GM12878 (cell line): ENCODE measurements at regions not wholly inside any gene's neighbourhood (a gene's known extent, or its start where the extent isn't known, plus 50 kb on each side); places are given as distances from the start of the nearest gene placed in this dataset.

Source experiments
- ATAC-seq: fragments of 200-7000 bp; cut with Tn5 transposase; 3 replicates; pipeline ENCODE4 v1.9.1; 2020; ENCODE audit warnings: mild to moderate bottlenecking, moderate library complexity
- BruUV-seq: library from RNA; stranded (reverse); fragments of 400-500 nt; replicated peaks from 2 replicates; lab custom pipeline; 2021; lab: Mats Ljungman, UMichigan
- CTCF ChIA-PET: fragments of 300-600 bp; sonication (Branson Sonifier 250); formaldehyde crosslinking; extraction: SDS; loops from one replicate; lab custom pipeline; 2021; ENCODE audit warnings: inconsistent platforms; lab: Yijun Ruan, JAX
- POLR2A ChIA-PET: fragments of 350-600 bp; formaldehyde crosslinking; extraction: SDS; loops from one replicate; lab custom pipeline; 2021; ENCODE audit warnings: inconsistent platforms; lab: Charles Lee
- RAD21 ChIA-PET: fragments of 300-600 bp; sonication (Branson Sonifier 250); formaldehyde crosslinking; loops from one replicate; lab custom pipeline; 2023; ENCODE audit warnings: antibody characterized with exemption; ENCODE audit not compliant: unreplicated experiment; lab: Charles Lee
- SMC1A ChIA-PET: fragments of 300-600 bp; sonication (Branson Sonifier 250); formaldehyde crosslinking; loops from one replicate; lab custom pipeline; 2023; ENCODE audit not compliant: unreplicated experiment, uncharacterized antibody; lab: Charles Lee
- DNase-seq: peaks from one replicate; pipeline ENCODE4 v3.0.0-alpha.2; 2011; ENCODE audit warnings: low read depth, low spot score
- FAIRE-seq: peaks from 3 replicates; lab custom pipeline; 2011; peaks lifted over from hg19 to GRCh38; lab: Jason Lieb, UNC
- H2AFZ ChIP-seq: 2 replicates; pipeline ENCODE4 v1.6.0; 2011; ENCODE audit warnings: low read depth, low read length, control low read depth; ENCODE audit not compliant: control insufficient read depth
- H3K27ac ChIP-seq: 2 replicates; pipeline ENCODE4 v1.5.1; 2011; ENCODE audit warnings: control low read depth; ENCODE audit not compliant: control insufficient read depth, insufficient read depth
- H3K27me3 ChIP-seq, 2 experiments: replicated peaks in 1 of 2; 2 replicates each; pipeline versions ENCODE4 v1.6.0 to v1.6.1; 2011; ENCODE audit warnings: low read length in 1 of 2; ENCODE audit not compliant: control insufficient read depth in 2 of 2, insufficient read depth in 2 of 2
- H3K36me3 ChIP-seq, 2 experiments: 2 replicates each; pipeline ENCODE4 v1.5.1; 2011; ENCODE audit warnings: low read length in 1 of 2; ENCODE audit not compliant: control insufficient read depth in 2 of 2, insufficient read depth in 2 of 2
- H3K4me1 ChIP-seq: 2 replicates; pipeline ENCODE4 v1.6.1; 2011; ENCODE audit warnings: mild to moderate bottlenecking, low read length, moderate library complexity, mixed read lengths; ENCODE audit not compliant: control insufficient read depth, insufficient read depth
- H3K4me2 ChIP-seq: 2 replicates; pipeline ENCODE4 v1.6.0; 2011; ENCODE audit warnings: control low read depth; ENCODE audit not compliant: control insufficient read depth, insufficient read depth
- H3K4me3 ChIP-seq: fragments of 200-600 bp; sonication (generic); 2 replicates; pipeline ENCODE4 v1.5.1; 2016
- H3K79me2 ChIP-seq: 2 replicates; pipeline ENCODE4 v1.6.0; 2011; ENCODE audit warnings: low read length; ENCODE audit not compliant: control insufficient read depth, insufficient read depth
- H3K9ac ChIP-seq: 2 replicates; pipeline ENCODE4 v1.8.0; 2011; ENCODE audit warnings: low read length, control low read depth, mixed read lengths; ENCODE audit not compliant: control insufficient read depth, insufficient read depth
- H3K9me3 ChIP-seq: replicated peaks from 3 replicates; pipeline ENCODE4 v1.5.1; 2011; ENCODE audit warnings: mild to moderate bottlenecking, low read length; ENCODE audit not compliant: control insufficient read depth, insufficient read depth
- H4K20me1 ChIP-seq: 2 replicates; pipeline ENCODE4 v1.6.0; 2011; ENCODE audit not compliant: control insufficient read depth, insufficient read depth
- BMI1 ChIP-seq: fragments of 450-650 bp; IDR thresholded peaks from 2 replicates; pipeline ENCODE4 v1.6.1; 2016; ENCODE audit warnings: mild to moderate bottlenecking, moderate library complexity, borderline replicate concordance
- CHD1 ChIP-seq: IDR thresholded peaks from 2 replicates; pipeline ENCODE4 v1.6.1; 2012; ENCODE audit warnings: low read depth, low read length, improper control_type of control experiment
- ESRRA ChIP-seq: IDR thresholded peaks from 2 replicates; pipeline ENCODE4 v1.6.1; 2012; ENCODE audit warnings: mild to moderate bottlenecking, low read length, improper control_type of control experiment
- FOXM1 ChIP-seq: IDR thresholded peaks from 2 replicates; pipeline ENCODE4 v1.6.1; 2012; ENCODE audit warnings: low read depth, mild to moderate bottlenecking, inconsistent platforms, low read length, moderate library complexity
- KAT2A ChIP-seq: conservative IDR thresholded peaks from 2 replicates; pipeline ENCODE4 v1.6.1; 2011; ENCODE audit warnings: low read depth, low read length; ENCODE audit not compliant: control insufficient read depth
- KDM1A ChIP-seq: fragments of 200-600 bp; sonication (generic); IDR thresholded peaks from 2 replicates; pipeline ENCODE4 v1.6.1; 2016; ENCODE audit warnings: borderline replicate concordance
- SIN3A ChIP-seq: IDR thresholded peaks from 2 replicates; pipeline ENCODE4 v1.6.1; 2012; ENCODE audit warnings: low read depth, low read length, improper control_type of control experiment
- WRNIP1 ChIP-seq: IDR thresholded peaks from 2 replicates; pipeline ENCODE4 v1.6.1; 2011; ENCODE audit warnings: low read depth, low read length, improper control_type of control experiment, borderline replicate concordance
- ZNF207 ChIP-seq: fragments of 450-650 bp; IDR thresholded peaks from 2 replicates; pipeline ENCODE4 v1.6.1; 2014; ENCODE audit warnings: antibody characterized with exemption, mild to moderate bottlenecking, borderline replicate concordance
- ZNF384 ChIP-seq: IDR thresholded peaks from 2 replicates; pipeline ENCODE4 v1.6.1; 2012; ENCODE audit warnings: low read depth, mild to moderate bottlenecking, low read length, improper control_type of control experiment, borderline replicate concordance
- WGBS: methylation state at CpG from one replicate; pipeline ENCODE4 v1.1.6; 2016; ENCODE audit warnings: low lambda C conversion rate; ENCODE audit not compliant: insufficient replicate concordance, insufficient coverage; ENCODE audit errors: missing lambda C conversion rate; 5-methylcytosine and 5-hydroxymethylcytosine counted together
- in situ Hi-C: fragments of 300-500 bp; cut with MboI; formaldehyde crosslinking; loops from 9 replicates; pipeline ENCODE4 v1.14.3; 2018; ENCODE audit warnings: mixed read lengths
- intact Hi-C: fragments of 100-400 bp; cut with micrococcal nuclease; formaldehyde crosslinking; loops from one replicate; pipeline ENCODE4 v1.14.2; 2022; ENCODE audit not compliant: unreplicated experiment
- TF ChIP-seq, protein P1 (sequence below): fragments of 450-650 bp; IDR thresholded peaks from 2 replicates; pipeline ENCODE4 v1.6.1; 2017; ENCODE audit warnings: mild to moderate bottlenecking
- TF ChIP-seq, protein P2 (sequence below): IDR thresholded peaks from 2 replicates; pipeline ENCODE4 v1.6.1; 2011; ENCODE audit warnings: mild to moderate bottlenecking, low read depth, low read length, moderate library complexity; ENCODE audit not compliant: insufficient replicate concordance

- no peaks in the 10 kb centered on the region; the same call in 2 of the 3 replicates for H3K9me3 ChIP-seq
- H4K20me1 ChIP-seq: no peaks in the 10 kb centered on the region
- no peaks in the 10 kb centered on the region for H3K79me2 ChIP-seq
- no peak overlapping the region for H3K9ac ChIP-seq
- no peak overlapping the region for H3K4me3 ChIP-seq
- DNase-seq: no peak
- in situ Hi-C loops: no loop called here
- no peak overlapping the region for H3K4me2 ChIP-seq
- no peak for FAIRE-seq
- no peaks in the 10 kb centered on the region for H3K27me3 ChIP-seq
- H3K4me1 ChIP-seq: no peaks in the 10 kb centered on the region
- ChIA-PET SMC1A (interaction anchor here (1.7 to 9.2 kb wide), 2 partner anchors 16 to 68 kb away, joined by 6 to 189 read pairs; no protein-coding TSS in a partner anchor), RAD21 (interaction anchor here (0.9 to 1.6 kb wide), 2 partner anchors 15 to 19 kb away, joined by 3 to 7 read pairs; no protein-coding TSS in a partner anchor)
- WGBS: 55% methylated on average over 7 of the region's 7 CpGs
- no TSS peak for BruUV-seq
- no peak for ATAC-seq
- TF ChIP-seq ZNF207 (no peak), BMI1 (no peak), ESRRA (no peak), FOXM1 (no peak), CHD1 (no peak), ZNF384 (no peak), KAT2A (no peak), KDM1A (no peak), WRNIP1 (no peak), SIN3A (no peak)
- TF ChIP-seq, protein P1, sequence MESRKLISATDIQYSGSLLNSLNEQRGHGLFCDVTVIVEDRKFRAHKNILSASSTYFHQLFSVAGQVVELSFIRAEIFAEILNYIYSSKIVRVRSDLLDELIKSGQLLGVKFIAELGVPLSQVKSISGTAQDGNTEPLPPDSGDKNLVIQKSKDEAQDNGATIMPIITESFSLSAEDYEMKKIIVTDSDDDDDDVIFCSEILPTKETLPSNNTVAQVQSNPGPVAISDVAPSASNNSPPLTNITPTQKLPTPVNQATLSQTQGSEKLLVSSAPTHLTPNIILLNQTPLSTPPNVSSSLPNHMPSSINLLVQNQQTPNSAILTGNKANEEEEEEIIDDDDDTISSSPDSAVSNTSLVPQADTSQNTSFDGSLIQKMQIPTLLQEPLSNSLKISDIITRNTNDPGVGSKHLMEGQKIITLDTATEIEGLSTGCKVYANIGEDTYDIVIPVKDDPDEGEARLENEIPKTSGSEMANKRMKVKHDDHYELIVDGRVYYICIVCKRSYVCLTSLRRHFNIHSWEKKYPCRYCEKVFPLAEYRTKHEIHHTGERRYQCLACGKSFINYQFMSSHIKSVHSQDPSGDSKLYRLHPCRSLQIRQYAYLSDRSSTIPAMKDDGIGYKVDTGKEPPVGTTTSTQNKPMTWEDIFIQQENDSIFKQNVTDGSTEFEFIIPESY: no peak
- TF ChIP-seq, protein P2, sequence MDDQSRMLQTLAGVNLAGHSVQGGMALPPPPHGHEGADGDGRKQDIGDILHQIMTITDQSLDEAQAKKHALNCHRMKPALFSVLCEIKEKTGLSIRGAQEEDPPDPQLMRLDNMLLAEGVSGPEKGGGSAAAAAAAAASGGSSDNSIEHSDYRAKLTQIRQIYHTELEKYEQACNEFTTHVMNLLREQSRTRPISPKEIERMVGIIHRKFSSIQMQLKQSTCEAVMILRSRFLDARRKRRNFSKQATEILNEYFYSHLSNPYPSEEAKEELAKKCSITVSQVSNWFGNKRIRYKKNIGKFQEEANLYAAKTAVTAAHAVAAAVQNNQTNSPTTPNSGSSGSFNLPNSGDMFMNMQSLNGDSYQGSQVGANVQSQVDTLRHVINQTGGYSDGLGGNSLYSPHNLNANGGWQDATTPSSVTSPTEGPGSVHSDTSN: no peak
- TF ChIP-seq, all 136 proteins: peak for 0
- no peak overlapping the region for H2AFZ ChIP-seq
- H3K36me3 ChIP-seq: no peaks in the 10 kb centered on the region
- POLR2A ChIA-PET: interaction anchor here (0.8 kb wide), 1 partner anchor 9 kb away, joined by 3 read pairs; no protein-coding TSS in a partner anchor
- H3K27ac ChIP-seq: no peak overlapping the region
- CTCF ChIA-PET: interaction anchor here (0.8 to 1.4 kb wide), 4 partner anchors 15 to 187 kb away, joined by 3 to 7 read pairs (median 4); no protein-coding TSS in a partner anchor
- intact Hi-C loops: no loop called here
Observed at GRCh38 chr11:27228232-27228905, 134.6 kb downstream of the CCDC34 start.
